ENCODE measurements at regions not wholly inside any gene's neighbourhood (a gene's known extent, or its start where the extent isn't known, plus 50 kb on each side); places are given as distances from the start of the nearest gene placed in this dataset.

GRCh38 chr1:80462006-80462405 lies 1338.7 kb upstream of the ADGRL2 start:
- no peak overlapping the region for H3K27ac Mint-ChIP-seq (ENCODE audit: unreplicated experiment)
- H3K36me3 Mint-ChIP-seq (ENCODE audit: unreplicated experiment): no peaks in the 10 kb centered on the region
- no peaks in the 10 kb centered on the region for H3K4me1 Mint-ChIP-seq (ENCODE audit: unreplicated experiment)
- peaks cover 11% of the 10 kb centered on the region for H3K9me3 Mint-ChIP-seq (ENCODE audit: unreplicated experiment)
- TF ChIP-seq, protein P1, sequence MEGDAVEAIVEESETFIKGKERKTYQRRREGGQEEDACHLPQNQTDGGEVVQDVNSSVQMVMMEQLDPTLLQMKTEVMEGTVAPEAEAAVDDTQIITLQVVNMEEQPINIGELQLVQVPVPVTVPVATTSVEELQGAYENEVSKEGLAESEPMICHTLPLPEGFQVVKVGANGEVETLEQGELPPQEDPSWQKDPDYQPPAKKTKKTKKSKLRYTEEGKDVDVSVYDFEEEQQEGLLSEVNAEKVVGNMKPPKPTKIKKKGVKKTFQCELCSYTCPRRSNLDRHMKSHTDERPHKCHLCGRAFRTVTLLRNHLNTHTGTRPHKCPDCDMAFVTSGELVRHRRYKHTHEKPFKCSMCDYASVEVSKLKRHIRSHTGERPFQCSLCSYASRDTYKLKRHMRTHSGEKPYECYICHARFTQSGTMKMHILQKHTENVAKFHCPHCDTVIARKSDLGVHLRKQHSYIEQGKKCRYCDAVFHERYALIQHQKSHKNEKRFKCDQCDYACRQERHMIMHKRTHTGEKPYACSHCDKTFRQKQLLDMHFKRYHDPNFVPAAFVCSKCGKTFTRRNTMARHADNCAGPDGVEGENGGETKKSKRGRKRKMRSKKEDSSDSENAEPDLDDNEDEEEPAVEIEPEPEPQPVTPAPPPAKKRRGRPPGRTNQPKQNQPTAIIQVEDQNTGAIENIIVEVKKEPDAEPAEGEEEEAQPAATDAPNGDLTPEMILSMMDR (IDR thresholded peaks at IDR 0.05): no peak
- no peaks in the 10 kb centered on the region for H3K27me3 Mint-ChIP-seq (ENCODE audit: unreplicated experiment)
- H3K4me3 Mint-ChIP-seq (ENCODE audit: unreplicated experiment): no peak overlapping the region
- no peak for DNase-seq (ENCODE audit: extremely low spot score, unreplicated experiment)

DNA sequence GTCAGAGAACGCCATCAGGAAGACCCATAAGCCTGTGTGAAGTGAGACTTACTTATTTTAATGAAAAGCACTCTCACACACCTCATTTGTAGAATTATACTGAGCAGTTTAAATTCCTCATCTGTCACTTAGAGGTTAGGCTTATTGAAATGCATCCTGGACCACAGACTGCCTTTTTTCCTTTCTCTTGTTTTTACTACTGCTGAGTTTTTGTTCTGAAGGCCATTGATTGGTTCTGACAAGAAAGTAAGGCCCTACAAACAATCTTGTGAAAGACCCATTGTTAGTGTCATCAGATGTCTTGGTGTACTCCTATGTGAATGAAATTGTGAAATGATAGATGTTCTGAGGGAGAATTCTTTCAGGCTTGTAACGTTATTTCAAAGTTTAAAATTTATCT lies 1343.3 kb upstream of the ADGRL2 start:
- no peaks in the 10 kb centered on the region for H3K27me3 Mint-ChIP-seq (ENCODE audit: unreplicated experiment)
- H3K4me3 Mint-ChIP-seq (ENCODE audit: unreplicated experiment): no peak overlapping the region
- TF ChIP-seq, protein P1 (IDR thresholded peaks at IDR 0.05): no peak
- H3K36me3 Mint-ChIP-seq (ENCODE audit: unreplicated experiment): no peaks in the 10 kb centered on the region
- H3K4me1 Mint-ChIP-seq (ENCODE audit: unreplicated experiment): no peaks in the 10 kb centered on the region
- no peak for DNase-seq (ENCODE audit: extremely low spot score, unreplicated experiment)
- peaks cover 11% of the 10 kb centered on the region for H3K9me3 Mint-ChIP-seq (ENCODE audit: unreplicated experiment)
- H3K27ac Mint-ChIP-seq (ENCODE audit: unreplicated experiment): no peak overlapping the region

GRCh38 chr1:80453775-80454174 lies 1347.0 kb upstream of the ADGRL2 start:
- peaks cover 5% of the 10 kb centered on the region for H3K9me3 Mint-ChIP-seq (ENCODE audit: unreplicated experiment)

GRCh38 chr1:80450711-80451110 lies 1350.0 kb upstream of the ADGRL2 start:
- Mint-ChIP-seq H3K36me3 (ENCODE audit: unreplicated experiment) (no peaks in the 10 kb centered on the region), H3K4me3 (ENCODE audit: unreplicated experiment) (no peak overlapping the region), H3K27me3 (ENCODE audit: unreplicated experiment) (no peaks in the 10 kb centered on the region), H3K27ac (ENCODE audit: unreplicated experiment) (no peak overlapping the region), H3K4me1 (ENCODE audit: unreplicated experiment) (peaks cover 7% of the 10 kb centered on the region), H3K9me3 (ENCODE audit: unreplicated experiment) (peaks cover 5% of the 10 kb centered on the region)
- TF ChIP-seq, protein P1 (IDR thresholded peaks at IDR 0.05): no peak
- no peak for DNase-seq (ENCODE audit: extremely low spot score, unreplicated experiment)

More at GRCh38 chr1:80453775-80454174, 1347.0 kb upstream of the ADGRL2 start:
- Mint-ChIP-seq H3K36me3 (ENCODE audit: unreplicated experiment) (no peaks in the 10 kb centered on the region), H3K27me3 (ENCODE audit: unreplicated experiment) (no peaks in the 10 kb centered on the region), H3K27ac (ENCODE audit: unreplicated experiment) (no peak overlapping the region), H3K4me3 (ENCODE audit: unreplicated experiment) (no peak overlapping the region), H3K4me1 (ENCODE audit: unreplicated experiment) (no peaks in the 10 kb centered on the region)
- DNase-seq (ENCODE audit: extremely low spot score, unreplicated experiment): no peak
- TF ChIP-seq, protein P1 (IDR thresholded peaks at IDR 0.05): no peak

- no peaks in the 10 kb centered on the region for H3K27me3 Mint-ChIP-seq (ENCODE audit: unreplicated experiment)
- no peak overlapping the region for H3K27ac Mint-ChIP-seq (ENCODE audit: unreplicated experiment)
- TF ChIP-seq, protein P1 (IDR thresholded peaks at IDR 0.05): no peak
- DNase-seq (ENCODE audit: extremely low spot score, unreplicated experiment): no peak
- peaks cover 13% of the 10 kb centered on the region for H3K4me1 Mint-ChIP-seq (ENCODE audit: unreplicated experiment)
- peaks cover 12% of the 10 kb centered on the region for H3K9me3 Mint-ChIP-seq (ENCODE audit: unreplicated experiment)
- H3K4me3 Mint-ChIP-seq (ENCODE audit: unreplicated experiment): no peak overlapping the region
- no peaks in the 10 kb centered on the region for H3K36me3 Mint-ChIP-seq (ENCODE audit: unreplicated experiment)
These were observed 1352.7 kb upstream of the ADGRL2 start for GRCh38 chr1:80448081-80448480.
